ENCODE measurements at regions not wholly inside any gene's neighbourhood (a gene's known extent, or its start where the extent isn't known, plus 50 kb on each side); places are given as distances from the start of the nearest gene placed in this dataset.
"Not testable (repeated sequence)": the region's sequence is repeated elsewhere in the genome, so short reads cannot be mapped to it uniquely, and the experiment has no call there.

DNA sequence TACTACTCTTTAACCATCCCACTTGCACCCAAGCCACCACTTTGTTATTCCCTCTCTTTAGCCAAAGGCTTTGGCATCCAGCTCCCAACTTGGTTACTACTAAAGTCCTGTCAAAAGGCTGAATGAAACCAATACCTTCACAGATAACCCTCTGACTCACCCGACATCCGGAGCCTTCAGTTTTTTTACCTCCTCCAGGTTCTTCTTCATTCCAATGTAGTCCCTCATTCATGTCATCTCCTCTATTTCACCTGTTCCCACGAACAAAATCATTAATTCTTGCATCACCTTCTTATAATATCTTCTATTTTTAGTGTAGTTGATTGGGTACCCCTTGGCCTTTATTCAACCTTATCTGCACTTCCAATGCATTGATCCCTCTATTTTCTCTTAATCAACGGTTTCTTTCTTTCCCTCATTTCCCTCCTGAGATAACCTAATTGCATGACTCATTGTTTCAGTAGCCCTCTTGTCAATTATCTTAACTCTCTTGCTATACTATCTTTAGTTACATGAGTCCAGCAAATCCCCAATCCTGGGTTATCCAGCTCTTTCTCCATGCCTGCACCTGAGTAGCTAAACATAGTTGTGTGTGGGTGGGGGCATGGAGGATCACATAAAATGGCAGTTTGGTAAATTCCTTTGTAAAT is 87.2 kb upstream of the COL1A2 start:
- Mint-ChIP-seq H3K36me3 (ENCODE audit: low read depth) (no peaks in the 10 kb centered on the region), H3K27ac (no peak overlapping the region), H3K4me3 (no peak overlapping the region), H3K27me3 (no peaks in the 10 kb centered on the region), H3K4me1 (no peaks in the 10 kb centered on the region)
- ATAC-seq: no peak
- H3K9me3 ChIP-seq (ENCODE audit: control insufficient read depth, low read length, poor library complexity, severe bottlenecking): no peaks in the 10 kb centered on the region
- no peak for DNase-seq

DNA sequence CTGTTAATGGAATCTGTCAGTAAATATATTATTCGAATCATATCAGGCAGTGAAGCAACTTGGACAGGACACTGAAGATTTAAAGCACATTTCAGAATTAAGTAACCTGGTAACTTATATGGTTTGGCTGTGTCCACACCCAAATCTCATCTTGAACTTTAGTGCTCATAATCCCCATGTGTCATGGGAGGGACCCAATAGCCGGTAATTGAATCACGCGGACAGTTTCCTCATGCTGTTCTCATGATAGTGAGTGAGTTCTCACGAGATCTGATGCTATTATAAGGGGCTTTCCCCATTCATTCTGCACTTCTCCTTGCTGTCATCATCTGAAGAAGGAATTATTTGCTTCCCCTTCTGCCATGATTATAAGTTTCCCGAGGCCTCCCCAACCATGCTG is 83.2 kb upstream of the COL1A2 start:
- H3K4me3 Mint-ChIP-seq: no peak overlapping the region
- H3K4me1 Mint-ChIP-seq: no peaks in the 10 kb centered on the region
- H3K27ac Mint-ChIP-seq: no peak overlapping the region
- DNase-seq (no peak), ATAC-seq (no peak)
- no peaks in the 10 kb centered on the region for H3K27me3 Mint-ChIP-seq
- no peaks in the 10 kb centered on the region for H3K9me3 ChIP-seq (ENCODE audit: control insufficient read depth, low read length, poor library complexity, severe bottlenecking)
- H3K36me3 Mint-ChIP-seq (ENCODE audit: low read depth): no peaks in the 10 kb centered on the region

GRCh38 chr7:94313926-94314325 is 80.8 kb upstream of the COL1A2 start:
- H3K9me3 ChIP-seq (ENCODE audit: control insufficient read depth, low read length, poor library complexity, severe bottlenecking): no peaks in the 10 kb centered on the region
- Mint-ChIP-seq H3K36me3 (ENCODE audit: low read depth) (no peaks in the 10 kb centered on the region), H3K27me3 (no peaks in the 10 kb centered on the region), H3K4me1 (no peaks in the 10 kb centered on the region), H3K27ac (no peak overlapping the region), H3K4me3 (no peak overlapping the region)
- DNase-seq: no peak
- no peak for ATAC-seq

DNA sequence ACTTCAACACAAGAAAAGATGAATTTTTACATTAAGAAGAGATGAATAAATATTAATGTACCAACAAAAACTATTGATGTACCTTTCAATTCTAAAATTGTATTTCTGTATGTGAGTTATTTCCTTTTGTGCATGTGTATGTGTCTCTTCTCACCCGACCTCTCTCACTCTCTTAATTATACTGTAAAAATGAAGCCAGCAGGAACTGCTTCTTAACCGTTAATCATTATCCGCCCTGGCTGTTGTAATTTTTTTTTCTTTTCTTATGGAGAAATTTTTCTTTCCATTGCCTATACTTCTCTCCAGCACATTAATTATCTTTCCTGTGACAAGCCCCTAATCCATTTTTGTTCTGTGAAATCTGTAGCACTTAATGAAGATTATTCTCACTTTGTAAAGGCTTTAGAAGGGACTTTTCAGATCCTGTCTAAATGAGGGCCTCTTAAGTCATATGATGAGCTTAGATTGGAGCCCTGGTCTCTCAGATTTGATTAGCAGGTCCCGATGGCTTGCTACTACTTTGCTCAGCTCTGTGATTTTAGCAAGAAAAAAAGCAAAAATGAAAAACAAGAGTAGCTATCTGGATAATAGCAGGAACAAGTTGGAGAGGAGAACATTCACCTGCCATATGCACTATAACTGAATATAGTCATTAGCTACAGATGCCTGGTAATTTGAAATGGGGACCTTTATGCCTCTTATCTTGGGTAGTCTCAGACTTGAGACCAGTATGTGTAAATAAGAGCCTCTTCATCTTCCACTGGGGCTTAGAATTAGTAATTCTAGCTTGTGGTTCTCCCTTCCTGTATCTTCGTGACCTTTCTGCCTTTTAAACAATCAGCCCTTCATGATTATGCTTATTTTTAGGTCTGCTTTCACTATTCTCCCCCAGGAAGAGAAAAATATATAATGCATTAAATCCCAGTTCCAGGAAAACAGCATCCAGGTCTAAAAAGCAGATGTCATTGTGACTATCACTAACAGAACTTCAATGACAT is 80.0 kb upstream of the COL1A2 start:
- DNase-seq: no peak
- Mint-ChIP-seq H3K4me1 (no peaks in the 10 kb centered on the region), H3K36me3 (ENCODE audit: low read depth) (no peaks in the 10 kb centered on the region), H3K27ac (no peak overlapping the region), H3K27me3 (no peaks in the 10 kb centered on the region), H3K4me3 (no peak overlapping the region)
- ATAC-seq: no peak
- no peaks in the 10 kb centered on the region for H3K9me3 ChIP-seq (ENCODE audit: control insufficient read depth, low read length, poor library complexity, severe bottlenecking)

DNA sequence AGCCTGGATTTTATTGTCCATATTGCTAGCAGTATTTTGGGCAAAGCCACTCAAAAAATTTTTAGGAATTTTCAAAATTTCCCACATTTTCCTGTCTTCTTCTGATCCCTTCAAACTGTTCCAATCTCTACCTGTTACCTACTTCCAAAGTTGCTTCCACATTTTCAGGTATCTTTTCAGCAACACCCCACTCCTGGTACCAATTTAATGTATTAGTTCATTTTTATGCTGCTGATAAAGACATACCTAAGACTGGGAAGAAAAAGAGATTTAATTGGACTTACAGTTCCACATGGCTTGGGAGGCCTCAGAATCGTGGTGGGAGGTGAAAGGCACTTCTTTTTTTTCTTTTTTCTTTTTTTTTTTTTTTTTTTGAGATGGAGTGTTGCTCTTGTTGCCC is 73.6 kb upstream of the COL1A2 start:
- not testable (repeated sequence) for H3K36me3 Mint-ChIP-seq (ENCODE audit: low read depth); H3K4me1 Mint-ChIP-seq; H3K9me3 ChIP-seq (ENCODE audit: control insufficient read depth, low read length, poor library complexity, severe bottlenecking); ATAC-seq; H3K4me3 Mint-ChIP-seq; DNase-seq; H3K27ac Mint-ChIP-seq; H3K27me3 Mint-ChIP-seq

DNA sequence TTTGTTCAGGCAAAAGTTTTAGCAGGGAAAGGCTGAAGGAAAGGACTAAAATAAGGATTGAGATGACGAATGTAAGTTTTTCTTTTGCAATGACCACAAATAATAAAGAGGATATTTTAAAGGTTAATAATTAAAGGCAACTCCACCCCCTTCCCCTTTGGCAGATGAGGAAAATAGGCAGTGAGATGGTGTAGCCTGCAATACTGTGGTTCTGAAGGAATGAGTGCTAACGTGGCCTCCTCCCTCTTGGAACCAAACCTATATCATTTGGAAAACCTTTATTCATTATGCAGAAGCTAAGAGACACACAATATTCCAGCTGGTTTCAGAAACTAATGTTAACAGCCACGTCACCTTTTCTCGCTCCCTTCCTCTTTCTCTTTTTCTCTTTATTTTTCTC is 70.9 kb upstream of the COL1A2 start:
- ATAC-seq: no peak
- H3K27me3 Mint-ChIP-seq: no peaks in the 10 kb centered on the region
- no peak overlapping the region for H3K4me3 Mint-ChIP-seq
- H3K27ac Mint-ChIP-seq: no peak overlapping the region
- H3K36me3 Mint-ChIP-seq (ENCODE audit: low read depth): no peaks in the 10 kb centered on the region
- no peak for DNase-seq
- H3K9me3 ChIP-seq (ENCODE audit: control insufficient read depth, low read length, poor library complexity, severe bottlenecking): no peaks in the 10 kb centered on the region
- no peaks in the 10 kb centered on the region for H3K4me1 Mint-ChIP-seq

- no peaks in the 10 kb centered on the region for H3K36me3 Mint-ChIP-seq (ENCODE audit: low read depth)
- no peaks in the 10 kb centered on the region for H3K4me1 Mint-ChIP-seq
- H3K27me3 Mint-ChIP-seq: no peaks in the 10 kb centered on the region
- H3K4me3 Mint-ChIP-seq: no peak overlapping the region
- no peaks in the 10 kb centered on the region for H3K9me3 ChIP-seq (ENCODE audit: control insufficient read depth, low read length, poor library complexity, severe bottlenecking)
- no peak overlapping the region for H3K27ac Mint-ChIP-seq
- ATAC-seq (no peak), DNase-seq (no peak)
Observed at GRCh38 chr7:94324380-94325121, 70.1 kb upstream of the COL1A2 start.

GRCh38 chr7:94325122-94325475 is 69.6 kb upstream of the COL1A2 start:
- no peaks in the 10 kb centered on the region for H3K27me3 Mint-ChIP-seq
- no peak overlapping the region for H3K4me3 Mint-ChIP-seq
- no peak overlapping the region for H3K27ac Mint-ChIP-seq
- H3K36me3 Mint-ChIP-seq (ENCODE audit: low read depth): no peaks in the 10 kb centered on the region
- DNase-seq (no peak), ATAC-seq (no peak)
- H3K9me3 ChIP-seq (ENCODE audit: control insufficient read depth, low read length, poor library complexity, severe bottlenecking): no peaks in the 10 kb centered on the region
- H3K4me1 Mint-ChIP-seq: no peaks in the 10 kb centered on the region

GRCh38 chr7:94330269-94331020 is 64.2 kb upstream of the COL1A2 start:
- H3K27ac Mint-ChIP-seq: no peak overlapping the region

GRCh38 chr7:94332571-94332970 is 62.1 kb upstream of the COL1A2 start:
- no peak overlapping the region for H3K27ac Mint-ChIP-seq
- DNase-seq (no peak), ATAC-seq (no peak)
- H3K27me3 Mint-ChIP-seq: peaks cover 2% of the 10 kb centered on the region
- H3K9me3 ChIP-seq (ENCODE audit: control insufficient read depth, low read length, poor library complexity, severe bottlenecking): no peaks in the 10 kb centered on the region
- no peaks in the 10 kb centered on the region for H3K36me3 Mint-ChIP-seq (ENCODE audit: low read depth)
- no peak overlapping the region for H3K4me3 Mint-ChIP-seq
- no peaks in the 10 kb centered on the region for H3K4me1 Mint-ChIP-seq

More at GRCh38 chr7:94330269-94331020, 64.2 kb upstream of the COL1A2 start:
- ATAC-seq: no peak
- no peaks in the 10 kb centered on the region for H3K9me3 ChIP-seq (ENCODE audit: control insufficient read depth, low read length, poor library complexity, severe bottlenecking)
- Mint-ChIP-seq H3K4me3 (no peak overlapping the region), H3K4me1 (no peaks in the 10 kb centered on the region), H3K27me3 (no peaks in the 10 kb centered on the region), H3K36me3 (ENCODE audit: low read depth) (no peaks in the 10 kb centered on the region)
- DNase-seq: no peak

DNA sequence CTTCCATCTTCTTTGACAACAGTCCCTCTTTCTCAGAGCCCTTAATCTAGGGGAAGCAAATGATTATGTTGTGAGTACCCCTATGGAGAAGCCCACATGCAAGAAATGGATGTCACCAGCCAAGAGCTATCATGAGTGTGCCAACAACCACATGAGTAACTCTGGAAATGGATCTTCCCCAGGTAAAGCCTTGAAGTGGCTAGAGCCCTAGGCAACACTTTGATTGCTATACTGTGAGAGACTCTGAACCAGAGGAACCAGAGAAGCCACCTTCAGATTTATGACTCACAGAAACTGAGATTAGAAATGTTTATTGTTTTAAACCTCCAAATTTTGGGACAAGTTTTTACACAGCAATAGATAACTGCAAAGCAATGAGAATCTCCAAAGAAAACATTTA is 60.9 kb upstream of the COL1A2 start:
- H3K4me3 Mint-ChIP-seq: no peak overlapping the region
- no peak overlapping the region for H3K27ac Mint-ChIP-seq
- no peaks in the 10 kb centered on the region for H3K9me3 ChIP-seq (ENCODE audit: control insufficient read depth, low read length, poor library complexity, severe bottlenecking)
- peaks cover 5% of the 10 kb centered on the region for H3K27me3 Mint-ChIP-seq
- no peaks in the 10 kb centered on the region for H3K4me1 Mint-ChIP-seq
- no peaks in the 10 kb centered on the region for H3K36me3 Mint-ChIP-seq (ENCODE audit: low read depth)
- DNase-seq: no peak
- ATAC-seq: no peak

DNA sequence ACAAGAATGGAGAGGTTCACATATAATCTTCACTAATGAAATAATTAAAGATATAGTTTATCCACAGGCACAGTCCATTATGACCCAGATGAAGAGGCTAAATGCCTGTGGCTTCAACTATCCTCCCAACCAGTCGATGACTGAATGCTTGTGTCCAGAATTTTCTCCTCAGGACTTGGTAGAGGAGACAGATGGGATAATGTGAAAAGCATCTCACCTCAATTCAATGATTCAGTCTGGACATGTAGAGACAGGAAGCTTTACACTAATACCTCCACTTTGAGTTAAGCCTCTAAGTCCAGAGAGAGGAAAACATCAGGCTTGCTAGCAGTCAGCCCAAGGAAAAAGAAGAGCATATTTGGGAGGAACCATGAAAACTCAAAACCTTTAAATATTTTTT is 59.1 kb upstream of the COL1A2 start:
- H3K27ac Mint-ChIP-seq: no peak overlapping the region
- no peaks in the 10 kb centered on the region for H3K4me1 Mint-ChIP-seq
- no peaks in the 10 kb centered on the region for H3K9me3 ChIP-seq (ENCODE audit: control insufficient read depth, low read length, poor library complexity, severe bottlenecking)
- peaks cover 5% of the 10 kb centered on the region for H3K27me3 Mint-ChIP-seq
- no peak overlapping the region for H3K4me3 Mint-ChIP-seq
- DNase-seq (no peak), ATAC-seq (no peak)
- no peaks in the 10 kb centered on the region for H3K36me3 Mint-ChIP-seq (ENCODE audit: low read depth)

DNA sequence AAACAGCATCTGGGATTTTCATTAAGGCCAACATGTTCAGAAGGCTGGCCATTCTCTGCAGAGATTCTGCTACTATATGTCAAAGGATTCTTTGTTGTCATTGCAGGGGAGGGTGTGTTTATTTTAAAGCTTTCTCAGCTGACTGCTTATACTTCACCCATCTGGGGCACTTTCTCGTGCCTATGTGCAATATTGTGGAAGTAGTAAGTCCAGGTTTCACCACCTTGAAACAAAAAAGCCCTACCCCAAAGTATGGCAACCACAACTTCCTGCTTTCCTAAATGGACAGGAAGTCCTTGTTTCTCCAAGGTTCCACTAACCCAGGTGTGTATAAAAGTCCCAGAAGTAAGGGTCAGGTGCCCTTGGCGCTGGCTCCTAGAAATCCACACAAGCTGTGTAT is 58.7 kb upstream of the COL1A2 start:
- Mint-ChIP-seq H3K27ac (no peak overlapping the region), H3K4me3 (no peak overlapping the region), H3K36me3 (ENCODE audit: low read depth) (no peaks in the 10 kb centered on the region), H3K4me1 (no peaks in the 10 kb centered on the region), H3K27me3 (peaks cover 5% of the 10 kb centered on the region)
- no peaks in the 10 kb centered on the region for H3K9me3 ChIP-seq (ENCODE audit: control insufficient read depth, low read length, poor library complexity, severe bottlenecking)
- DNase-seq (no peak), ATAC-seq (no peak)

Data from T-helper 17 cell (primary cell).